HG02852 (cell line): ENCODE measurements at regions not wholly inside any gene's neighbourhood (a gene's known extent, or its start where the extent isn't known, plus 50 kb on each side); places are given as distances from the start of the nearest gene placed in this dataset.

Experiments
- ATAC-seq: cut with Tn5 transposase; IDR thresholded peaks from one replicate; pipeline ENCODE4 v1.9.1; 2021; ENCODE audit warnings: mild to moderate bottlenecking, moderate library complexity; ENCODE audit not compliant: unreplicated experiment

- ATAC-seq, result no peak
These were observed 314.2 kb downstream of the CDC5L start for GRCh38 chr6:44701637-44702101.

GRCh38 chr6:44702292-44702691 is 314.8 kb downstream of the CDC5L start:
- no peak for ATAC-seq

GRCh38 chr6:44704240-44705150 is 317.0 kb downstream of the CDC5L start:
- peak; percentile 60 for ATAC-seq

- ATAC-seq, result no peak
These were observed 318.1 kb downstream of the CDC5L start for GRCh38 chr6:44705596-44705995.

GRCh38 chr6:44706011-44706410 is 318.5 kb downstream of the CDC5L start:
- no peak for ATAC-seq

- ATAC-seq, result no peak
These were observed 320.7 kb downstream of the CDC5L start for GRCh38 chr6:44708208-44708607.

- ATAC-seq, result no peak
These were observed 325.0 kb downstream of the CDC5L start for GRCh38 chr6:44712353-44713111.

- no peak for ATAC-seq
These were observed 327.7 kb downstream of the CDC5L start for GRCh38 chr6:44715188-44715587.

GRCh38 chr6:44715925-44716324 is 328.4 kb downstream of the CDC5L start:
- ATAC-seq, result no peak

GRCh38 chr6:44717431-44717830 is 329.9 kb downstream of the CDC5L start:
- no peak for ATAC-seq

- ATAC-seq, result no peak
These were observed 334.6 kb downstream of the CDC5L start for GRCh38 chr6:44721954-44722578.

- no peak for ATAC-seq
These were observed 335.2 kb downstream of the CDC5L start for GRCh38 chr6:44722736-44723135.

- ATAC-seq, result no peak
These were observed 336.1 kb downstream of the CDC5L start for GRCh38 chr6:44723439-44724197.

- ATAC-seq, result no peak
These were observed 337.6 kb downstream of the CDC5L start for GRCh38 chr6:44725070-44725469.

- no peak for ATAC-seq
These were observed 340.4 kb downstream of the CDC5L start for GRCh38 chr6:44727651-44728630.

- no peak for ATAC-seq
These were observed 343.4 kb downstream of the CDC5L start for GRCh38 chr6:44730771-44731391.

- no peak for ATAC-seq
These were observed 344.1 kb downstream of the CDC5L start for GRCh38 chr6:44731485-44732095.

- no peak for ATAC-seq
These were observed 344.7 kb downstream of the CDC5L start for GRCh38 chr6:44732243-44732642.

- ATAC-seq, result no peak
These were observed 345.6 kb downstream of the CDC5L start for GRCh38 chr6:44733126-44733525.
